K562 (cell line): ENCODE measurements at regions not wholly inside any gene's neighbourhood (a gene's known extent, or its start where the extent isn't known, plus 50 kb on each side); places are given as distances from the start of the nearest gene placed in this dataset.

ENCODE experiments used
- CTCF ChIP-seq, 3 experiments: IDR thresholded peaks in 2 of 3; conservative IDR thresholded peaks in 1 of 3; 2 replicates each; pipeline ENCODE4 v1.5.1; 2011 to 2012; ENCODE audit warnings: low read length in 3 of 3, mild to moderate bottlenecking in 3 of 3, control low read depth in 2 of 3, improper control_type of control experiment in 1 of 3, inconsistent platforms in 1 of 3, low read depth in 1 of 3, mixed read lengths in 1 of 3, moderate library complexity in 1 of 3; ENCODE audit not compliant: insufficient read depth in 2 of 3
- ETV6 ChIP-seq, 3 experiments: fragments of 150-350 bp in 1 of 3; sonication (generic) in 1 of 3; formaldehyde crosslinking in 1 of 3; IDR thresholded peaks; 2 replicates each; pipeline versions ENCODE4 v1.6.1 to v1.8.0; 2014 to 2022; ENCODE audit warnings: borderline replicate concordance in 2 of 3, low read depth in 2 of 3, antibody characterized with exemption in 1 of 3, low read length in 1 of 3, mild to moderate bottlenecking in 1 of 3, missing genetic modification reagents in 1 of 3
- POLR2AphosphoS5 ChIP-seq: IDR thresholded peaks from 2 replicates; pipeline ENCODE4 v1.6.1; 2011; ENCODE audit warnings: mild to moderate bottlenecking, low read depth, low read length, moderate library complexity; ENCODE audit not compliant: control insufficient read depth, insufficient read depth
- PYGO2 ChIP-seq: fragments of 450-650 bp; IDR thresholded peaks from 2 replicates; pipeline ENCODE4 v1.6.1; 2016; ENCODE audit warnings: mild to moderate bottlenecking, missing genetic modification characterization, moderate library complexity, missing compliant biosample characterization
- RFX5 ChIP-seq: IDR thresholded peaks from 2 replicates; pipeline ENCODE4 v1.6.1; 2011; ENCODE audit warnings: low read depth, mild to moderate bottlenecking, improper control_type of control experiment, low read length
- ZNF165 ChIP-seq: fragments of 250-450 bp; sonication (Bioruptor Pico); IDR thresholded peaks from 2 replicates; pipeline ENCODE4 v1.4.0; 2020; ENCODE audit warnings: borderline replicate concordance
- TF ChIP-seq, protein P1 (sequence below): sonication (generic); formaldehyde crosslinking; IDR thresholded peaks from 2 replicates; pipeline ENCODE4 v1.8.0; 2022; ENCODE audit warnings: missing genetic modification reagents, mild to moderate bottlenecking, borderline replicate concordance
- TF ChIP-seq, protein P2 (sequence below), 2 experiments: fragments of 450-650 bp in 1 of 2; IDR thresholded peaks; 2 replicates each; pipeline ENCODE4 v1.6.1; 2011 to 2017; ENCODE audit warnings: low read depth in 2 of 2, antibody characterized with exemption in 1 of 2, borderline replicate concordance in 1 of 2, low read length in 1 of 2, mild to moderate bottlenecking in 1 of 2, mixed read lengths in 1 of 2; ENCODE audit not compliant: control insufficient read depth in 1 of 2

DNA sequence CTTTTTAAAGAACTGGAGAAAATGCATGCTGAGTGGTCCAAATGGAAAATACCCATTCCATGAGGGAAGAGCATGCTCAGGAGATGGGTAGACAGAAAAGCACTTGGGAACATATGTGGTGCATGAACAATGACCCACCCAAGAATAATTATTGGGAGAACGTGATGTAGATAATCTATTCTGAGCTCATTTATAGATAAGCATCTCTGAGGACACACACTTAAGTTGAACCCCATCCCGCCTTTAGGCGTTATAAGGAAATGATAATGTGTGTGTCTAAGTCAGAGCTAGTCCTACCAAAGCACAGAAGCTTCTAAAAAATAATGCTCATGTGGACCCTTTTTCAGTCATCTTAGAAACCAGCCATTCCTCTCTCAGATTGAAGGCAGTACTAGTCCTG is 189.9 kb downstream of the KTN1 start:
- TF ChIP-seq ETV6 (IDR thresholded peaks at IDR 0.05; ENCODE audit: borderline replicate concordance in 1 of 2, low read depth in 2 of 2, low read length in 1 of 2): no peak
- no peak for TF ChIP-seq ETV6 (CRISPR knock-in tag; IDR thresholded peaks at IDR 0.05; ENCODE audit: borderline replicate concordance)
- TF ChIP-seq, protein P1, sequence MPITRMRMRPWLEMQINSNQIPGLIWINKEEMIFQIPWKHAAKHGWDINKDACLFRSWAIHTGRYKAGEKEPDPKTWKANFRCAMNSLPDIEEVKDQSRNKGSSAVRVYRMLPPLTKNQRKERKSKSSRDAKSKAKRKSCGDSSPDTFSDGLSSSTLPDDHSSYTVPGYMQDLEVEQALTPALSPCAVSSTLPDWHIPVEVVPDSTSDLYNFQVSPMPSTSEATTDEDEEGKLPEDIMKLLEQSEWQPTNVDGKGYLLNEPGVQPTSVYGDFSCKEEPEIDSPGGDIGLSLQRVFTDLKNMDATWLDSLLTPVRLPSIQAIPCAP: no peak
- no peak for TF ChIP-seq POLR2AphosphoS5
- no peak for TF ChIP-seq ZNF165 (CRISPR knock-in tag)
- TF ChIP-seq, protein P2, sequence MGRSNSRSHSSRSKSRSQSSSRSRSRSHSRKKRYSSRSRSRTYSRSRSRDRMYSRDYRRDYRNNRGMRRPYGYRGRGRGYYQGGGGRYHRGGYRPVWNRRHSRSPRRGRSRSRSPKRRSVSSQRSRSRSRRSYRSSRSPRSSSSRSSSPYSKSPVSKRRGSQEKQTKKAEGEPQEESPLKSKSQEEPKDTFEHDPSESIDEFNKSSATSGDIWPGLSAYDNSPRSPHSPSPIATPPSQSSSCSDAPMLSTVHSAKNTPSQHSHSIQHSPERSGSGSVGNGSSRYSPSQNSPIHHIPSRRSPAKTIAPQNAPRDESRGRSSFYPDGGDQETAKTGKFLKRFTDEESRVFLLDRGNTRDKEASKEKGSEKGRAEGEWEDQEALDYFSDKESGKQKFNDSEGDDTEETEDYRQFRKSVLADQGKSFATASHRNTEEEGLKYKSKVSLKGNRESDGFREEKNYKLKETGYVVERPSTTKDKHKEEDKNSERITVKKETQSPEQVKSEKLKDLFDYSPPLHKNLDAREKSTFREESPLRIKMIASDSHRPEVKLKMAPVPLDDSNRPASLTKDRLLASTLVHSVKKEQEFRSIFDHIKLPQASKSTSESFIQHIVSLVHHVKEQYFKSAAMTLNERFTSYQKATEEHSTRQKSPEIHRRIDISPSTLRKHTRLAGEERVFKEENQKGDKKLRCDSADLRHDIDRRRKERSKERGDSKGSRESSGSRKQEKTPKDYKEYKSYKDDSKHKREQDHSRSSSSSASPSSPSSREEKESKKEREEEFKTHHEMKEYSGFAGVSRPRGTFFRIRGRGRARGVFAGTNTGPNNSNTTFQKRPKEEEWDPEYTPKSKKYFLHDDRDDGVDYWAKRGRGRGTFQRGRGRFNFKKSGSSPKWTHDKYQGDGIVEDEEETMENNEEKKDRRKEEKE (IDR thresholded peaks at IDR 0.05; ENCODE audit: borderline replicate concordance in 1 of 2, control insufficient read depth in 1 of 2, low read depth in 2 of 2, low read length in 1 of 2): no peak
- TF ChIP-seq RFX5: no peak
- TF ChIP-seq PYGO2 (tag): no peak
- no peak for TF ChIP-seq CTCF (IDR thresholded peaks at IDR 0.05 in 2 of 3, conservative IDR thresholded peaks at IDR 0.05 in 1 of 3; ENCODE audit: insufficient read depth in 2 of 3, low read depth in 1 of 3, low read length in 3 of 3)
